ENCODE measurements at regions not wholly inside any gene's neighbourhood (a gene's known extent, or its start where the extent isn't known, plus 50 kb on each side); places are given as distances from the start of the nearest gene placed in this dataset.

- no peak for DNase-seq
These were observed 236.0 kb downstream of the GLRX3 start for GRCh38 chr10:130372222-130372621.

DNA sequence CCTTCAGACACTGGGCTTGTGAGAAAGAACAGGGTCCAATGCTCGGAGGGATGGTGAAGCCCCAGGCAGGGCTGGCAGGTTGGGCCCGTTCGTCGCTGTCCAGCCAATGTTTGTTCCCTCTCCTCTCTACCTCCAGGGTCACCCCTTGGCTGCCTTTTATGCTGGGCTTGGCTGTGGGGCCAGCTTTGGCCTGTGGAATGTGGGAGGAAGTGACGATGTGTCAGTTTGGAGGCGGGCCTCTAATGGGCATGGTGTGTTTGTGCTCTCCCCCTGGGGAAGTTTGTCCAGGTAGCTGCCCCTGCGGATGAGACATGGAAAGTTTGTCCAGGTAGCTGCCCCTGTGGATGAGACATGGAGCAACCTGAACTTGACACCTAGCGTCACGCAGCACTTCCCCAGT, 236.7 kb downstream of the GLRX3 start:
- no peak for DNase-seq

DNA sequence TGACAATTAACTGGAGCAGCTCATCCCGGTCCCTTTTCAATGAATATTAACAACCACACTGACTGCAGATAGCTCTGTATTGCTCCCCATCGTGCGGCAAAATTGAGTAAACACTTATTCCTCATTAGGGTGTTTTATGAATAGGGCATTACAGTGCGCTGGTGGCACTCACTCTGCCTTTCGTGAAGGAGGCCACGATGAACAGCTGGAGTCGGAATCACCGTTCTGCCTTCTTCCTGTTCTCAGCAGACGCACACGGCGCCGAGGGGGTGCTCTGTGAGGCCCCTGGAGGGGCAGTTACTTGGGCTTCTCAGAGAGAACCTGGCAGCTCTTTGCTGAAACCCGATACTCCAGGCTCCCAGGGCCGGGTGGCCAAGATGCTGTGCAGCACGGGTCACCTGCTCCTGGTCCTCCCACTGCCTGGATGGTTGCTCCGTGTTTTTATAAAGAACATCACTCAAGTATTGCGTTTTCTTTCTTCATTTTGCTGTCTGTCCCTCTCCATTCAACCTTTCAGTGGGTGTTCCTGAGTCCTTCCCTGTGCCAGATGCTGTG, 241.9 kb downstream of the GLRX3 start:
- DNase-seq, result no peak

DNA sequence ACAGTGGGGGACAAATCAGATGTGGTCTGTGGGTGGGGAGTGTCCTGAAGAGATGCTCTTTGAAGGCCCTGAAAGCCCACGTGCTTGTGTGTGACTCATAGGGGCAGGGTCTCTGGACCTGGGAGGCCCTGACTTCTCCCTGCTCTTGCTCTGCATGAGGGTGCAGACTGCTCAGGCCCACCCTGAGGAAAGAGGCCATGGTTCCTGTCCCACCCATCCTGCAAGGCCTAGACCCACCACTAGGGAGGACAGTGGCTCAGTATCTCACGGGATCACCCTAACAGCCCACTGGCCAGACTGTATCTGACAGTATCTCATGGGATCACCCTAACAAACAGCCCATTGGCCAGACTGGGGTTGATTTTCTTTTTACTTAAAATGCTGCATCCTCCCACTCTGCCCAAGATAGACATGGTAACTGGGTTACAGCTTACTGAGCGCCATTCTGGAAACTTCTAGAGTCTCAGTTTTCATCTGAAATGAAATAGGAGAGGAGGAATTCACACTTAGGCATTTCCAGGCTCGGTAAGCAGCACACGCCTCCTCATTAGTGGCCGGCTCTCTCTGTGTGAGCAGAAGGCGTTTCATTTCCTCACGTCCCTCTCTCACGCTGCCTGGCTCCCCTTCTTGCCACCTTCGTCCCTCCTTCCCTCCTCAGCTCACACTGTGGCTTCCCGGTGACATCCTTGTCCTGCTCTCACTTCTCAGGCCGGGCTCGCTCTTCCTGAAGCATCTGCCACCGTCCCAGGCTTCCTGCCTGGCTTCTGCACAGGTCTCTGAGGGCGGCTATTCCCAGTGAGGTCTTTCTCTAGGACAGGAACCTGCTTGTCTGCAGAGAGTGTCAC, 242.6 kb downstream of the GLRX3 start:
- no peak for DNase-seq

GRCh38 chr10:130380056-130380455, 243.9 kb downstream of the GLRX3 start:
- no peak for DNase-seq

GRCh38 chr10:130382031-130382430, 245.8 kb downstream of the GLRX3 start:
- no peak for DNase-seq

DNA sequence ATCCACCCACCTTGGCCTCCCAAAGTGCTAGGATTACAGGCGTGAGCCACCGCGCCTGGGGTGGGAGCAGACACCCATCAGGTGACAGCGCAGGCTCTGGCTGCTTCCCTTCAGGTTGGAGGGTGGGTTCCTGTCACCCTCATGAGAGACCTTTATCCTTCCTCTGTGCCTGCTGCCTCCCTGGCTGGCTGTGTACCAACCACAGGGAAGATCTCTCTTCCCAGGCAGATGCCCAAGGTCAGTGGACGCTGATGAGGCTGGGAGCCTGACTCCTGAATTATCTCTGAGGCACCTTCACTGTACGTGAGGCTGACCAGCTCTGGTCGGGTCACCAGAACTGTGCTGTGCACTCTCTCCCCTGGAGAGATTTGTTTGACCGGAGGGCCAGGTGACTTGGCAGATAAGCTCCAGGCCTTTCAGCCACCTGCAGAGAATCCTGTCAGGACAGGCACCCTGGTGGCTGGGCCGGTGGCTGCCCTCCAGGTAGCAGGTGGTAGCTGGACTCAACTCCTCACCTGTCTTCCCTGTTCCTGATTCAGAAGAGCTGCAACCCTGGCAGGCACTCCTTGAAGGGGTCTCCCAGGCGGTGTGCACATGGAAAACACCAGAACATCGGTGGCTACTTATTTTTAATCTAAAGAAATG, 251.9 kb downstream of the GLRX3 start:
- no peak for DNase-seq

DNA sequence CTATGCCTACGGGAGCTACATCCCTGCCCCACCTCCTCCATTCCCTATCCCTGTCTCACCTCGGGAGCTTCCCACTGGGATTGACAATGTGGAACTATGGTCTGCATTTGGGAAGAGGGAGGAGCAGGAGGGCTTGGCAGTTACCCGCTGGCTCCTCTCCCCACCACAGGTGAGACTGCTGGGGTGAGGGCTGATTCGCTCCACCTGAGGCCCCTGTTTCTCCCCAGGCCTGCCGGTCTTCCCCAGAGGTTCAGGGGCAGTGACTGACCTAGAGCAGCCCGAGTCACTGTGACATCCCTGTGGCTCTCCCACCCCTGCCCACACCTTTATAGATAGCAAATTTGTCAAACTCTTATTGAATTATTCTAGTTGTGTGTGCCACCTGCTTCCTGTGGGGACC, 252.6 kb downstream of the GLRX3 start:
- DNase-seq, result no peak

DNA sequence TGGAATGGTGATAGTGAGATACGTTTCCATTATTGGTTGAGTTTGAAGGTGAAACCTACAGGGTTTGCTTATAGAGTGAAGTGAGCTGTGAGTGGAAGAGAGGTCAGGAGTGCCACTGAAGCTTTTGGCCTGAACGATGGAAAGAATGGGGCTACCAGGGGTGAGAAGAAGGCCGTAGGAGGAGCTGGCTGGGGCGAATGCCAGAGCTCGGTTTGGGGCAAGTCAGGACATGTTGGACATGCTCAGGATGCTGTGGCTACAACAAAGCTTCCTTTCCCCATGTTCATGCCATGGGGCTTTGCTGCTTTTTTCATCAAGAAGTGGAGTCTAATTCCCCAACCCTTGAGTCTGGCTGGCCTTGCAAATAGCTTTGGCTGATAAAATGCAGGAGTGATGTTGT, 253.7 kb downstream of the GLRX3 start:
- DNase-seq, result no peak

DNA sequence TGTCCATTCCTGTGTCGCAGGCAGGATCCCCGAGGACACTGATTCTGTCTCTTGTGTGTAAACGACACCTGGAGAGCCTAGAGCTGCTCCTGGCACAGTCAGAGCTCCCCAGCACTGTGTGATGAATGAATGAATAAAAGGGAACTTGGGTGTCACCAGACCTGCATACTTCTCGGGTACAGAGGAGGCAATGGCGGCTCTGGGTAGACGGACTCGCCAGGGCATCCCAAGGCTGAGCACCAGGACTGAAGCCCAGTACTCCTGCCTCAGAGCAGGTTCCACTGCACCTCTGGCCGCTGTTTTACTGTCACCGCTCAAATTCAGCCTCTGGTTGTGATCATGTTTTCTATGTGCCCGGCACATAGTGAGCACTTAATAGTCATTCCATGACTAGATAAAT, 255.8 kb downstream of the GLRX3 start:
- DNase-seq, result no peak

DNA sequence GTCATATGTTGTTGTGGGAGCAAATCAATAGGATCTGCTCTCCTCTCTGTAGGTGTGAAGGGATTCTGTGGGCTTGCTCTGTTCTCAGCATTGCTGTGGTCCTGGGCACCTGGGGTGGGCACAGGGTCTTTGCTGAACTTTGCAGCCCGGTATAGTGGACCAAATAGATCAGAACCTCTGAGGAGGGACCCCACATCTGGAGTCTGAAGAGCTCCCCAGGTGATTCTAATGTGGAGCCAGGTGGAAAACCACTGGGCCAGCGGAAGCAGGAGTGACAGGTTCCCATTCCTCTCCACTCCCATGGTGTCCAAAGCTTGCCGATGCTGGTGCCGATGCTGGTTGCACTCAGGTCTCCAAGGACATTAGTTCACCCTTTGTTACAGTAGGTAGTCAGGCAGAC, 257.2 kb downstream of the GLRX3 start:
- no peak for DNase-seq

DNA sequence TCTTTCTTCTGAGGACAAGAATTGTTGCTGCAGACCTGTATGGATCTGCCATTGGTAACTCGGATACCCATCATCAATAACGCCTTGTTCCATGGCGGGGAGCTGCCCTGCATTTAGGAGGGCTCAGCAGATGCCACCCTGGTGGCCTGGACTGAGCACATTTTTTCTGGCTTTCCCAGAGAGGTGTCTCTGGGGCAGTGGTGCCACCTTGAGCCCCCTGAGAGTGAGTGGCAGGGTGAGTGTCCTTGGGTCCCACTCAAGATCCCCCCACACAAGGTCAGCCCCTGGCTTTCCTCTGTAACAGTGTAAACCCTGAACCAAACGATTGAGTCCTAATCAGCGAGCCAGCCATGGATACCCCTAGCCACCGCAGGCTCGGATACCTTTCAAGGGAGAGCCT, 258.6 kb downstream of the GLRX3 start:
- no peak for DNase-seq

DNA sequence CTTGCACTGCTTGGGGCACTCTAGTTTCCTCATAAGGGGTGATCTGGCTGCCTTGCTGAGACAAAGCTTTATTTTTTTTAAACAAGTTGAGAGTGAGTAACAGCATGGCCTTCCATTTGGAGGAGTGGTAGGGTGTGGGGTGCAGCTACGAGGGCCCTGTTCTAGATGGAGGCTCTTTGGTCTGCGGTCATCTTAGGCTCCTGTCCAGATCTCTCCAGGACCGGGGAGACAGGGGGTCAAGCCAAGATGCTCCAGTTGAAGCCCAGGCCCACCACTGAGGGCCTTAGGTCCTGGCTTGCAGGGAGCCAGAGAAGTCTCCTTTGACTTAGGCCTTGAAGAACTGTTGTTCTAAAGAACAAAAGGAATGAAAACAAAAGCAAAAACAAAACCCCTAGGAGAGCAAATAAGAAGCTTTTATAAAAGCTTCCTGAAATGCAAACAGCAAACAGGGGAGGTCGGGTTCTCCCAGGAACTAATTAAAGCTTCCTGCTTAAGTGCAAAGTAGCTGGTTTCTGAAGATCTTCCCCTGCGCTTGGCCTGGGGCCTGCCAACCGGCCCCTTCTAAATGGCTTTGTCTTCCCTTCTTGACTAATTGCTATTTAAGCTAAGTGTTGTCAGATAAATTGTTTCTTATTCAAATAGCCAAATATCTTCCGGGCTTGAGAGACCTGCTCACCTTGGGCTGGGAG, 259.2 kb downstream of the GLRX3 start:
- DNase-seq, result no peak

- no peak for DNase-seq
These were observed 259.9 kb downstream of the GLRX3 start for GRCh38 chr10:130396044-130396443.

GRCh38 chr10:130398090-130398994, 262.2 kb downstream of the GLRX3 start:
- DNase-seq, result no peak

GRCh38 chr10:130399425-130399950, 263.3 kb downstream of the GLRX3 start:
- DNase-seq, result no peak

DNA sequence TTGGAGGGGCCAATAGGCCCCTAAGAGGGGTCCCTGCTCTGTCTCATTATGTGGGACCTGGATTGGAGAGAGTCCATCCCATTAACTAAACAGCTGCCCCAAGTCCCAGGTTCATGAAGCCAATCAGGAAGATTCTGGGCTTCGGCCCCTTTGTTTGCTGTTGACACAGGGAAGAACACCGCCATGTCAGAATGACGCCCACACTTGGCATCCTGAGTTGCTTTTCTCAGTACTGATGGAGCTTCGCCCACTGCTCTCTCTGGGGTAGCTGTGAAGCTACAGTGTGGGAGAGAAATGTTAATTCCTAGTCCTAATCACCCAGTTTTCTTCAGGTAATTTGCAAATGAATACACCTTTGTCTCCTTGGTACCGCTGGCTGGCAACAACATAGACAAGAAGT, 264.7 kb downstream of the GLRX3 start:
- DNase-seq, result no peak

DNA sequence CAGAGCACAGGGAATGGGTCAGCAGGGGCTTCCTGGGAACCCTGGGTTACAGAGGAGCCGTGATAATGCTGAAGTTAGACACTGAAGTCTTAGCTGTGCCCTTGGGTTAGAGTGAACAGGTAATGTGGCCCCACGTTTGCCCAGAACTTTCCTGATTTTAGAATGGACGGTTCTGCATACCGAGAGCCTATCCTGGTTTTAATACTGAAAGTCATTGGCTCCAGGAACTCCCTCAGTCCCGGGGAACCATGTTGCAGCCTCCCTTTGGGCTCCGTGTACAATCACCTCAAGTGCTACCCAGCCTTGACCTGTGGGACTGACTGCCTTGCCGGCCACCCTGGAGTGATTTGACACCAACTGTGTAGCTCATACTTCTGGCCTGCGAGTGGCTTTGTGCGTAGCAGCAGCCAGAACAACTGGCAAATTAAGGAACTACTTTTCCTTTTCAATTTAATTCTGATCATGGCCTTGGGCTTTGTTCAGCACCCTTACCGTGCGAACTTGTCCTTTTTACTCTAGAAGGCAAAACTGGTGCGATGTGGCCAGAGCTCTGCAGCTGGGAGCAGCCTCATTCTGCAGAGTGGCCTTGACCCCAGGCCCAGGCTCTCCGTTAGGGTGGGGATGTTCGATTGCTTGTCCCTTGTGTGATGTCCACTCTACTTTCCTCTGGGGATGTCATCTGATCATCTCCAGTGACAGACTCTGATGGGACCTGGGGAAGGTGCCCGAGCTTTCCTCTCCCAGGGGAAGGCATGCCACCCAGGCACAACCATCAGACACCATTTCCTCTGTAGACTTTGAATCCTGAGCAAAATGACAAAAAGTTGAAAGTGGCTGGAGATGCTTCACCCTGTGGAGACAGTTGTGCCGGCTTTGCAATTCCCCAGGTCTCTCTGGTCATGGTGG, 265.9 kb downstream of the GLRX3 start:
- DNase-seq, result no peak

GRCh38 chr10:130403153-130404075, 267.2 kb downstream of the GLRX3 start:
- DNase-seq, result no peak

- no peak for DNase-seq
These were observed 268.4 kb downstream of the GLRX3 start for GRCh38 chr10:130404476-130405055.

Measured in COR-L47 (cell line).